GM23338 (cell line): ENCODE measurements at regions not wholly inside any gene's neighbourhood (a gene's known extent, or its start where the extent isn't known, plus 50 kb on each side); places are given as distances from the start of the nearest gene placed in this dataset.

Experiments
- ATAC-seq: fragments of 200-7000 bp; cut with Tn5 transposase; 3 replicates; pipeline ENCODE4 v1.9.1; 2020
- DNase-seq: peaks from one replicate; pipeline ENCODE4 v3.0.0-alpha.2; 2015; ENCODE audit warnings: low spot score
- H2AFZ ChIP-seq: fragments of 200-600 bp; sonication (generic); 2 replicates; pipeline ENCODE4 v1.8.0; 2016; ENCODE audit warnings: antibody characterized with exemption, mild to moderate bottlenecking, moderate library complexity
- H3F3A ChIP-seq: fragments of 200-600 bp; sonication (generic); replicated peaks from 2 replicates; pipeline ENCODE4 v1.8.0; 2017; ENCODE audit warnings: antibody characterized with exemption, mixed run types, low read depth
- H3K27ac ChIP-seq: fragments of 200-600 bp; sonication (generic); 2 replicates; pipeline ENCODE4 v1.6.1; 2016; ENCODE audit warnings: low read depth
- H3K27me3 ChIP-seq: fragments of 200-600 bp; sonication (generic); 2 replicates; pipeline ENCODE4 v1.8.0; 2016; ENCODE audit warnings: mild to moderate bottlenecking, mixed run types, moderate library complexity; ENCODE audit not compliant: insufficient read depth
- H3K36me3 ChIP-seq: fragments of 200-600 bp; sonication (generic); 2 replicates; pipeline ENCODE4 v1.8.0; 2016; ENCODE audit warnings: mild to moderate bottlenecking; ENCODE audit not compliant: insufficient read depth
- H3K4me1 ChIP-seq: fragments of 200-600 bp; sonication (generic); 2 replicates; pipeline ENCODE4 v1.8.0; 2016; ENCODE audit warnings: mild to moderate bottlenecking, moderate library complexity; ENCODE audit not compliant: insufficient read depth
- H3K4me2 ChIP-seq: fragments of 200-600 bp; sonication (generic); 2 replicates; pipeline ENCODE4 v1.7.1; 2017; ENCODE audit warnings: mixed run types
- H3K4me3 ChIP-seq: fragments of 200-600 bp; sonication (generic); 2 replicates; pipeline ENCODE4 v1.6.1; 2016; ENCODE audit warnings: mixed run types
- H3K79me2 ChIP-seq: fragments of 200-600 bp; sonication (generic); replicated peaks from 2 replicates; pipeline ENCODE4 v1.8.0; 2017; ENCODE audit warnings: mild to moderate bottlenecking; ENCODE audit not compliant: insufficient read depth
- H3K9me2 ChIP-seq: fragments of 200-600 bp; sonication (generic); 2 replicates; pipeline ENCODE4 v1.8.0; 2017; ENCODE audit not compliant: insufficient read depth
- H4K20me1 ChIP-seq: fragments of 200-600 bp; sonication (generic); replicated peaks from 2 replicates; pipeline ENCODE4 v1.8.0; 2017; ENCODE audit warnings: mild to moderate bottlenecking; ENCODE audit not compliant: insufficient read depth
- H3K27ac Mint-ChIP-seq: 2 replicates; pipeline ENCODE4 v1.8.0; 2020; ENCODE audit warnings: inconsistent platforms, mild to moderate bottlenecking, moderate library complexity, mixed read lengths
- H3K27me3 Mint-ChIP-seq: 3 replicates; pipeline ENCODE4 v1.8.0; 2022; ENCODE audit warnings: low read depth, mild to moderate bottlenecking, moderate library complexity, mixed read lengths, inconsistent platforms; ENCODE audit not compliant: insufficient read depth, poor library complexity
- H3K36me3 Mint-ChIP-seq: 3 replicates; pipeline ENCODE4 v1.8.0; 2021; ENCODE audit warnings: low read depth, mild to moderate bottlenecking, inconsistent platforms, moderate library complexity, mixed read lengths
- H3K4me1 Mint-ChIP-seq: 3 replicates; pipeline ENCODE4 v1.8.0; 2020; ENCODE audit warnings: mild to moderate bottlenecking, inconsistent platforms, mixed read lengths
- H3K4me3 Mint-ChIP-seq: 3 replicates; pipeline ENCODE4 v1.8.0; 2021; ENCODE audit warnings: moderate library complexity, mild to moderate bottlenecking, inconsistent platforms, mixed read lengths
- H3K9me3 Mint-ChIP-seq: 3 replicates; pipeline ENCODE4 v1.8.0; 2020; ENCODE audit warnings: moderate library complexity, mild to moderate bottlenecking, inconsistent platforms, mixed read lengths
- CTCF ChIP-seq, 2 experiments: fragments of 200-600 bp in 1 of 2; sonication (generic) in 1 of 2; conservative IDR thresholded peaks; 2 replicates each; pipeline versions ENCODE4 v1.5.1 to v1.6.1; 2016 to 2017; ENCODE audit warnings: antibody characterized with exemption in 2 of 2, low read depth in 2 of 2, mild to moderate bottlenecking in 2 of 2, moderate library complexity in 1 of 2
- ETS1 ChIP-seq: IDR thresholded peaks from 2 replicates; pipeline ENCODE4 v1.6.1; 2016; ENCODE audit warnings: antibody characterized with exemption
- EZH2 ChIP-seq: fragments of 200-600 bp; sonication (generic); IDR thresholded peaks from one replicate; pipeline ENCODE4 v1.8.0; 2017; ENCODE audit warnings: antibody characterized with exemption, mild to moderate bottlenecking, low read depth; ENCODE audit not compliant: unreplicated experiment
- EZH2phosphoT487 ChIP-seq: fragments of 200-600 bp; sonication (generic); IDR thresholded peaks from one replicate; pipeline ENCODE4 v1.8.1; 2018; ENCODE audit warnings: antibody characterized with exemption; ENCODE audit not compliant: unreplicated experiment
- JUNB ChIP-seq: IDR thresholded peaks from one replicate; pipeline ENCODE4 v1.6.1; 2016; ENCODE audit warnings: antibody characterized with exemption; ENCODE audit not compliant: unreplicated experiment
- NANOG ChIP-seq: IDR thresholded peaks from 2 replicates; pipeline ENCODE4 v1.6.1; 2016; ENCODE audit warnings: antibody characterized with exemption, borderline replicate concordance
- POLR2AphosphoS5 ChIP-seq: IDR thresholded peaks from 2 replicates; pipeline ENCODE4 v1.6.1; 2016; ENCODE audit warnings: antibody characterized with exemption, low read depth
- REST ChIP-seq: IDR thresholded peaks from one replicate; pipeline ENCODE4 v1.6.1; 2018; ENCODE audit warnings: antibody characterized with exemption; ENCODE audit not compliant: unreplicated experiment
- STAT1 ChIP-seq: IDR thresholded peaks from one replicate; pipeline ENCODE4 v1.6.1; 2016; ENCODE audit warnings: antibody characterized with exemption; ENCODE audit not compliant: unreplicated experiment
- ZNF114 ChIP-seq: fragments of 250-450 bp; sonication (Bioruptor Pico); IDR thresholded peaks from 2 replicates; pipeline ENCODE4 v1.5.0; 2020; ENCODE audit warnings: mild to moderate bottlenecking, moderate library complexity
- ZNF331 ChIP-seq: fragments of 250-450 bp; sonication (Bioruptor Pico); IDR thresholded peaks from 2 replicates; pipeline ENCODE4 v1.5.0; 2020; ENCODE audit warnings: low read depth, mild to moderate bottlenecking, moderate library complexity
- ZNF462 ChIP-seq: fragments of 250-450 bp; sonication (Bioruptor Pico); IDR thresholded peaks from 2 replicates; pipeline ENCODE4 v1.5.0; 2020; ENCODE audit warnings: mild to moderate bottlenecking, moderate library complexity

GRCh38 chr5:158429564-158429963, 570.6 kb upstream of the CLINT1 start:
- Histone ChIP-seq H3K4me2 (no peak overlapping the region), H3K36me3 (no peaks in the 10 kb centered on the region), H3K27me3 (no peaks in the 10 kb centered on the region), H3K79me2 (no peaks in the 10 kb centered on the region), H4K20me1 (no peaks in the 10 kb centered on the region), H3K27ac (no peak overlapping the region), H3F3A (no peaks in the 10 kb centered on the region), H3K4me3 (no peak overlapping the region), H3K9me2 (peaks cover 14% of the 10 kb centered on the region), H2AFZ (no peak overlapping the region), H3K4me1 (no peaks in the 10 kb centered on the region)
- Mint-ChIP-seq H3K27me3 (peaks cover 7% of the 10 kb centered on the region), H3K36me3 (no peaks in the 10 kb centered on the region), H3K9me3 (no peaks in the 10 kb centered on the region; the same call in 2 of the 3 replicates), H3K4me1 (no peaks in the 10 kb centered on the region), H3K27ac (no peak overlapping the region), H3K4me3 (no peak overlapping the region)
- no peak for ATAC-seq
- no peak for TF ChIP-seq ZNF331 (CRISPR knock-in tag)
- TF ChIP-seq EZH2phosphoT487, result no peak
- TF ChIP-seq STAT1, result no peak
- no peak for TF ChIP-seq ZNF462 (CRISPR knock-in tag)
- TF ChIP-seq JUNB, result no peak
- no peak for TF ChIP-seq ZNF114 (CRISPR knock-in tag)
- TF ChIP-seq ETS1, result no peak
- TF ChIP-seq REST, result no peak
- no peak for TF ChIP-seq NANOG
- no peak for TF ChIP-seq CTCF (conservative IDR thresholded peaks at IDR 0.05; ENCODE audit: low read depth in 2 of 2)
- no peak for TF ChIP-seq EZH2
- TF ChIP-seq POLR2AphosphoS5, result no peak
- no peak for DNase-seq
